BJ (cell line): ENCODE measurements at regions not wholly inside any gene's neighbourhood (a gene's known extent, or its start where the extent isn't known, plus 50 kb on each side); places are given as distances from the start of the nearest gene placed in this dataset.

Source experiments
- CTCF ChIA-PET: fragments of 350-600 bp; formaldehyde crosslinking; extraction: SDS; loops from one replicate; lab custom pipeline; 2021; ENCODE audit warnings: antibody characterized with exemption, inconsistent platforms; lab: Yijun Ruan, JAX
- POLR2A ChIA-PET: fragments of 300-600 bp; sonication (Branson Sonifier 250); formaldehyde crosslinking; extraction: SDS; loops from one replicate; lab custom pipeline; 2021; ENCODE audit warnings: antibody characterized with exemption; lab: Charles Lee
- DNase-seq: peaks from one replicate; pipeline ENCODE4 v3.0.0-alpha.2; 2011; ENCODE audit warnings: low read depth
- H3K27me3 ChIP-seq: 2 replicates; pipeline ENCODE4 v1.6.0; 2011; ENCODE audit warnings: low read length; ENCODE audit not compliant: control insufficient read depth, insufficient read depth
- H3K36me3 ChIP-seq: 2 replicates; pipeline ENCODE4 v1.5.1; 2011; ENCODE audit warnings: low read length; ENCODE audit not compliant: control insufficient read depth, insufficient read depth
- H3K4me3 ChIP-seq: 2 replicates; pipeline ENCODE4 v1.5.1; 2011; ENCODE audit warnings: low read depth, mild to moderate bottlenecking, control low read depth, low read length
- TF ChIP-seq, protein P1 (sequence below): IDR thresholded peaks from 2 replicates; pipeline ENCODE4 v1.5.1; 2011; ENCODE audit warnings: low read depth, mild to moderate bottlenecking, control low read depth, inconsistent platforms, low read length, moderate library complexity; ENCODE audit not compliant: insufficient read depth

DNA sequence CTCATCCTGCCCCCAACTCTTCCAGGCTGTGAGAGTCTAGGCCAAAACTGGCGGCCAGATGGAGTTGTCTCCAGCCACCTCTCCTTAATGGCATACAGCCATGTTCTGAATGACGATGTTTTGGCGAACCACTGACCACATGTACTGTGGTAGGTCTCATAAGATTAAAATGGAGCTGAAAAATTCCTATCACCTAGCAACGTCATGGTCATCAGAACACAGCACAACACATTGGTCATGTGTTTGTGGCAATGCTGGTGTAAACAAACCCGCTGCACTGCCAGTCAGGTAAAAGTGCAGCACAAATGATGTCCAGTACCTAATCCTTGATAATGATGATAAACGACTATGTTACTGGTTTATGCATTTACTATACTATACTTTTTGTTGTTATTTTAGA is 290.0 kb upstream of the MKI67 start:
- TF ChIP-seq, protein P1, sequence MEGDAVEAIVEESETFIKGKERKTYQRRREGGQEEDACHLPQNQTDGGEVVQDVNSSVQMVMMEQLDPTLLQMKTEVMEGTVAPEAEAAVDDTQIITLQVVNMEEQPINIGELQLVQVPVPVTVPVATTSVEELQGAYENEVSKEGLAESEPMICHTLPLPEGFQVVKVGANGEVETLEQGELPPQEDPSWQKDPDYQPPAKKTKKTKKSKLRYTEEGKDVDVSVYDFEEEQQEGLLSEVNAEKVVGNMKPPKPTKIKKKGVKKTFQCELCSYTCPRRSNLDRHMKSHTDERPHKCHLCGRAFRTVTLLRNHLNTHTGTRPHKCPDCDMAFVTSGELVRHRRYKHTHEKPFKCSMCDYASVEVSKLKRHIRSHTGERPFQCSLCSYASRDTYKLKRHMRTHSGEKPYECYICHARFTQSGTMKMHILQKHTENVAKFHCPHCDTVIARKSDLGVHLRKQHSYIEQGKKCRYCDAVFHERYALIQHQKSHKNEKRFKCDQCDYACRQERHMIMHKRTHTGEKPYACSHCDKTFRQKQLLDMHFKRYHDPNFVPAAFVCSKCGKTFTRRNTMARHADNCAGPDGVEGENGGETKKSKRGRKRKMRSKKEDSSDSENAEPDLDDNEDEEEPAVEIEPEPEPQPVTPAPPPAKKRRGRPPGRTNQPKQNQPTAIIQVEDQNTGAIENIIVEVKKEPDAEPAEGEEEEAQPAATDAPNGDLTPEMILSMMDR: no peak
- POLR2A ChIA-PET: no interaction called here
- no peak overlapping the region for H3K4me3 ChIP-seq
- H3K27me3 ChIP-seq: no peaks in the 10 kb centered on the region
- no peak for DNase-seq
- CTCF ChIA-PET: no interaction called here
- no peaks in the 10 kb centered on the region for H3K36me3 ChIP-seq

- Histone ChIP-seq H3K4me3 (no peak overlapping the region), H3K36me3 (no peaks in the 10 kb centered on the region), H3K27me3 (no peaks in the 10 kb centered on the region)
- no peak for DNase-seq
- ChIA-PET POLR2A (no interaction called here), CTCF (no interaction called here)
- TF ChIP-seq, protein P1: no peak
These were observed 291.6 kb upstream of the MKI67 start for GRCh38 chr10:128417826-128418225.

DNA sequence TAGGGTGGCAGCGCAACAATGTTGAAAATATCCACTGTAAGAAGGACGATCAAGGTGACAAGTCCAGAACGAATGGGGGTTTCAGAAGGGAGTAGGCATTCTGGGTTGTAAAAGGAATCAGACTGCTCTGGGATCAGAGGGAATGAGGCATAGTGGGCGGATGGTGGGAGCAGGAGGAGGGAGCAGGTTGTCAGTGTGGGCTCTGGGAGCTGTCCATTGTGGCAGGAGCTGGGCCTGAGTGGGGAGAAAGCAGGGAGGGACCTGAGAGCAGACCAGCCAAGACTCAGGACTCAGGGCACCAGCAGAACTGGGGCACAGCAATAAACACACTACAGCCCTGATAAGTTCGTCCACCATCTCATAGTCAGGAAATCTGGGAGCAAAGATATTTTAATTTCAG is 292.6 kb upstream of the MKI67 start:
- ChIA-PET CTCF (no interaction called here), POLR2A (no interaction called here)
- TF ChIP-seq, protein P1: no peak
- H3K36me3 ChIP-seq: no peaks in the 10 kb centered on the region
- H3K4me3 ChIP-seq: no peak overlapping the region
- H3K27me3 ChIP-seq: no peaks in the 10 kb centered on the region
- no peak for DNase-seq

DNA sequence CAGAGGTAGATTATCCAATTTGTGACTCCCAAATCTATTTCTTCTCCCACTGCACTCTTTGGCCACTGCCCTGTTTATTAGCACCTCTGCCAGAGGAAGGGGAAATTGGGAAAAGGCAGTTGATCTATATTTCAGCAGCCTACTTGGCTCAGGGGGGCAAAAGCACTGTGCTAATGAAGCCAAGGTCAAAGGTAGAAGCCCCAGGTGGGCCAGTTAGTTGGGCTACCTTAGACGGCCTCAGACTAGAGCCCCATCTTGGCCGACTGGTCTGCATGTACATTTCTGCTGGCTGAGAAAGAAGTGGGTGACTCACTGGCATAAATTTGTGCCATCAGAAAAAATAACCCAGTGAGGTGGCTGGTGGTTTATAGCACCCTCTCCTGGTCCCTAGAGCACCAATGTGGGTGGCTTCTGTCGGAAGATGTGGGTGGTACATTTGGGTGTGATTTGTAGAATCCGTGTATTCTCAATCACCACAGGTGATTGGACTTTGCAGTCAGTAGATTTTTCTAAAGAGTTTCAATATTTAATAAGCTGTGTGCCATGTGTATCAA is 293.3 kb upstream of the MKI67 start:
- ChIA-PET POLR2A (no interaction called here), CTCF (no interaction called here)
- no peaks in the 10 kb centered on the region for H3K27me3 ChIP-seq
- DNase-seq: no peak
- H3K4me3 ChIP-seq: no peak overlapping the region
- TF ChIP-seq, protein P1: no peak
- no peaks in the 10 kb centered on the region for H3K36me3 ChIP-seq

DNA sequence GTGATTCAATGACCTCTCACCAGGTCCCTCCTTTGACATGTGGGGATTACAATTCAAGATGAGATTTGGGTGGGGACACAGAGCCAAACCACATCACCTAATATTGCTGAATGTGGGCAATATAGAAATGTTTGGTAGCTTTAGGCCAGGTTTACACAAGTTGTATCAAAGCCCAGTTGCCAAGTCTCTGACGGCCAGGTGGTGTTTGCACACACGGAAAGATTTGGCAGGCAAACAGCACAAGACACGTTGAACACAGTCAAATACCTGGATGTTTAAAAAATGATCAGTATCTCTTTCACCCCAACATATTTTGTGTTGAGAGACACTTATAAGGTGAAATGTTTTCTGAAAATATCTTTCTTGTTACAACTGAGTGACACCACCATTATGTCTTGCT is 294.4 kb upstream of the MKI67 start:
- H3K27me3 ChIP-seq: no peaks in the 10 kb centered on the region
- no peaks in the 10 kb centered on the region for H3K36me3 ChIP-seq
- ChIA-PET POLR2A (no interaction called here), CTCF (no interaction called here)
- no peak for DNase-seq
- TF ChIP-seq, protein P1: no peak
- no peak overlapping the region for H3K4me3 ChIP-seq
